GM18502 (cell line): ENCODE measurements at regions not wholly inside any gene's neighbourhood (a gene's known extent, or its start where the extent isn't known, plus 50 kb on each side); places are given as distances from the start of the nearest gene placed in this dataset.
"Not testable (repeated sequence)": the region's sequence is repeated elsewhere in the genome, so short reads cannot be mapped to it uniquely, and the experiment has no call there.

ENCODE experiments used
- ATAC-seq: cut with Tn5 transposase; IDR thresholded peaks from one replicate; pipeline ENCODE4 v1.9.1; 2021; ENCODE audit warnings: mild to moderate bottlenecking; ENCODE audit not compliant: unreplicated experiment, poor library complexity

GRCh38 chr4:167906851-167907250 is 185.5 kb upstream of the ANXA10 start:
- no peak for ATAC-seq

- ATAC-seq: no peak
Observed at GRCh38 chr4:167908816-167909215, 183.5 kb upstream of the ANXA10 start.

DNA sequence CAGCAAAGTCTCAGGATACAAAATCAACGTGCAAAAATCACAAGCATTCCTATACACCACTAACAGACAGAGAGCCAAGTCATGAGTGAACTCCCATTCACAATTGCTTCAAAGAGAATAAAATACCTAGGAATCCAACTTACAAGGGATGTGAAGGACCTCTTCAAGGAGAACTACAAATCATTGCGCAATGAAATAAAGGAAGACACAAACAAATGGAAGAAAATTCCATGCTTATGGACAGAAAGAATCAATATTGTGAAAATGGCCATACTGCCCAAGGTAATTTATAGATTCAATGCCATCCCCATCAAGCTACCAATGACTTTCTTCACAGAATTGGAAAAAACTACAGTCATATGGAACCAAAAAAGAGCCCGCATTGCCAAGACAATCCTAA is 179.8 kb upstream of the ANXA10 start:
- ATAC-seq: not testable (repeated sequence)

DNA sequence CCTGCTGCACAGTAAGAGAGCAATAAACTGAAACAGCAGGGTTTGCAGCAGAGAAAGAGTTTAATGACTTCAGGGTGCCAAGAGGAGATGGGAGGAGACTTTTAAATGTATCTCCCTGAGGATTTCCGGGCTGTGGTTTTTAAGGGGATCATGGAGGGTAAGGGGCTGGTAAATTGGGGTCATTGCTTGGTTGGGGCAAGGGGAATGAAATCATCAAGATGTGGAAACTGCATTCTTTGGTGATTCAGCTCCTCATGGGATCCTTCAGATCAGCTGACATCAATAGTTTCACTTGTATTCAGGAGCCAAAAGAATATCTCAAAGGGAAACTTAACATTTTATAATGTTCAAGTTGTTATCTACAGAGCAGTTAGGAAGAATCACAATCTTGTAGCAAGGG is 174.3 kb upstream of the ANXA10 start:
- ATAC-seq: no peak

GRCh38 chr4:167930166-167930565 is 162.2 kb upstream of the ANXA10 start:
- no peak for ATAC-seq

DNA sequence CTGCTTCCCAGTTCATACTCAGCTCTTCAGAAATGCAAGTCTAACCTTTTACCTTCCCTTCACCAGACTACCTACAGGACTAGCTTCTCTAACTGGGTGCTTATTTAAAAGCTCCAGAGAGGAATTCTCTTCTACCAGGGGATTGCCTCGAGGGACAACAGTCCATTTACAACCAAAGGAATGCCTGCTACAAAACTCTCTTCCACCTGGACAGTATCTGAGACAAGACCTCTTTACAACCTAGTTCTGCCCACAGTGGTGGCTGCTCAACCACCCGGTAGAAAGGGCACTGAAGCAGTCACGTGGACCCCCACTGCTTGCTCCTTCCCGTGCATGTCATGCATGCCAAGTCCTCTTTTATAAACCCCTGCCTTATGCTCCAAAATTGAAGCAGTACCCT is 158.1 kb upstream of the ANXA10 start:
- no peak for ATAC-seq

DNA sequence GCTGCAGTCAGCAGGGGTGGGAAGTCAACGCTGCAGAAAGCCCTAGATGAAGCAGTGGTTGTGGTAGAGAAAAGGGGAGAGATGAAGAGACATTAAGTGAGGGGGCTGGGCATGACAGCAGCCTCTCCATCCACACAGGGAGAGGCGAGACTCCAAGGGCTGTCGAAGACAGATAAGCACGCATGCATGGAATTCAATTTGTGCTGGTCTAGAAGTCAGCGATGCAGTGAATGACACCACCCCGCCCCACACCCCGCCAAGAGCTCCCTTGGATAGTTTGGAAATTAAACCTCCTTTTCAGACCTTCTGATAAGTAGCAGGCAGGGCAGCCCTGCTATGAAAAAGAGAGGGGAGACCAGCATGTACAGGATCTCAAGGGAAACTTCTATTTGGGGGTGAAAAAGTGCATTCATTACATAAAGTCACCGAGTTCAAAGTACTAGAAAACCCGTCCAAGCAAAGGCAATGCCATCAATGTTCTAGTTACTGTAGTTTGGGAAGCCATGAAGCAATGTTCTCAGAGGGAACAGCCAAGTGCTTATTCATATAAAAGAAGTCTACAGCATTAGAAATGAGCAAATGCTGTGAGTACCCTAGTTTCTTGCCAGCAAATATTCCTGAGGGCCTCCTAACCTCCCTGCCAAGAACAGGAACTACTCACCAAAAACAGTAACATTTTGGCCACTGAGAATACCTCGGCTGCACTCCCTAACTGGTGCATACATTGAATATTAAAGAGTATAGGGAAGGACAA is 152.3 kb upstream of the ANXA10 start:
- ATAC-seq: no peak

DNA sequence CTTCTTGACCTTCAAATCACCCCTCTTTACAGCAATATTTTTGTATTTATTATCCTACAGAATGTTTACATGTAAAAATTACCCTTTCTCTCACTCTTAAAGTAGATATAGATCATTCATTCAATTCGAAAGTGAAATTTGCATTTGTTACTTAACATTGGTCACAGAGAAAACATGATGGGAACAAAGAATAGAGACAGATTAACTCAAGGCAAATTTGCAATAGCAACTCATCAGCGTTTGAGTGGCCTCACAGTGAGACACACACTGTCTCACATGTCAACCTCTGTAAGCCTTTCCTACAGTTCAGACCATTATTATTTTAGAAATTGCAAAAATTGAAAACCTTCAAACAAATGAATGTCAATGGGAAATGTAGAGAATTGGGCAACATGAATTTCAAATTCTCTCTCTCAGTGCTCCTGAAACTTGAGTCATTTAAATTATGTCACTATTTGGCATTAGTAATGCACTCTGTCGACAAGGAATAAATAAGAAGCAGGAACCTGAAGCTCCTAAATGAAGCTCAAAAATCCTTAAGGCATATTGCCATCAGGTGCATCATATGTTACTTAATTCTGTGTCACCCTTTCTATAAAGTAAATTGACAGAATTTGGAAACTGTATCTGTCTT is 148.3 kb upstream of the ANXA10 start:
- no peak for ATAC-seq

GRCh38 chr4:167944721-167945120 is 147.6 kb upstream of the ANXA10 start:
- no peak for ATAC-seq

- ATAC-seq: no peak
Observed at GRCh38 chr4:167955006-167955405, 137.3 kb upstream of the ANXA10 start.

DNA sequence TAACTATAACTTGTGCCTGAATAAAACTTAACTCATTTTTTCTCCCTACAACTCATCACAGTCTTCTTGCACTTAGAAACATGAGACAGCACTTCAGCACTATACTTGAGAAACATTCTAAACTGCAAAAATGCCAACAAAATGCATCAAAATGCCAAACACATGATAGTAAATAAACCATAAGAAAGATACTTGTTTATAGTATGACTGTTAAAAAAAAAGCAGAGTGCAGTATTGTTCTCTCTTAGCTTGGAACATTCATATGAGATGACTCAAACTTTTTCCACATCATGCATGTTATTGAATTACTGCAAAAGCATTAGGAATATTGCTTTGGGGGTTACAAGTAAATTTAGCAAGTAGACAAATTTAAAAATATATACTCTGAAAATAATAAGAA is 135.7 kb upstream of the ANXA10 start:
- no peak for ATAC-seq

DNA sequence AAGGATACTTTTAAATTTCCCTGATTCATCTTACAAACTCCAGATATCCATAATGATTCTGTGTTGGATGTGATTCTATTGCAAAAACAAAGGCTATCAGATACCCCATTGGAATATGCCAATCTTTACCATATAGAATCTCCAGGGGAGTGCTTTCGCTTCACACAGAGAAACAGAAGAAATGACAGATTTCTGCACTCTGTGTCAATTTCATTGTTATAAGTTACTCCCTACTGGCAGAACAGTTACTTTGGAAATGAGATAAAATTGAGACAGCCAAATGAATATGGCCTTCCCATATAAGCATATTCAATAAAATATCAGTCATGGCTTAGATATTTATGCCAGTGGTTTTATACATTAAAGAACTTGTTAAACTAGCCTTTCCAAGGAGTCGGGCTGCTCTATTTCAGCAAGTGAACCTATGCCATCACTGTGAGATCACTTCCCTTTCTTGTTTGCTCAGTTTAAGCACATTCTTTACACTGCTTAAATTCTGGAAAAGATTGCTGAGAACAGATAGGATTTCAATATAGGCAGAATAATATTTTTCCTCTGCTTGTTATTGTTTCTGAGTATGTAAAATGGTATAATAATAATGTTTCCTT is 127.5 kb upstream of the ANXA10 start:
- ATAC-seq: no peak

DNA sequence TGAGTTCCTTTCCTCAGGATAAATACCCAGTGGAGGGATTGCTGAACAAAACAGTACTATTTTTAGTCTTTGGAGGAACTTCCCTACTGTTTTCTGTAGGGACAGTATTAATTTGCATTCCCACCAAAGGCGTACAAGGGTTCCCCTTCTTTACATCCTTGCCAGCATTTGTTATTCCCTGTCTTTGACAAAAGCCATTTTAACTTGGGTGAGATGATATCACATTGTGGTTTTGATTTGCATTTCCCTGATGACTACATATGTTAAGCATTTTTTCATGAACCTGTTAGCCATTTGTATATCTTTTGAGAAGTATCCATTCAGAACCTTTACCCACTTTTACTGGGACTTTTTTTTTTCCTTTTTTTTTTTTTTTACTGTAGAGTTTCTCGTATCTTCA is 126.2 kb upstream of the ANXA10 start:
- no peak for ATAC-seq

DNA sequence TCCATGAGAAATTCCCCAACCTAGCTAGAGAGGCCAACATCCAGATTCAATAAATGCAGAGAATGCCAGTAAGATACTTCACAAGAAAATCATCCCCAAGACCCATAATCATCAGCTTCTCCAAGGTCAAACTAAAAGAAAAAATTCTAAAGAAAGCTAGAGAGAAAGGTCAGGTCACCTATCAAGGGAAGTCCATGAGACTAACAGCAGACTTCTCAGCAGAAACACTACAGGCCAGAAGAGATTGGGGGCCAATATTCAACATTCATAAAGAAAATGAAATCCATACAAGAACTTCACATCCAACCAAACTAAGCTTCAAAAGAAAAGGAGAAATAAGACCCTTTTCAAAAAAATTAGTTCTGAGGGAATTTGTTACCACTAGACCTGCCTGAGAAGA is 118.8 kb upstream of the ANXA10 start:
- ATAC-seq: no peak

DNA sequence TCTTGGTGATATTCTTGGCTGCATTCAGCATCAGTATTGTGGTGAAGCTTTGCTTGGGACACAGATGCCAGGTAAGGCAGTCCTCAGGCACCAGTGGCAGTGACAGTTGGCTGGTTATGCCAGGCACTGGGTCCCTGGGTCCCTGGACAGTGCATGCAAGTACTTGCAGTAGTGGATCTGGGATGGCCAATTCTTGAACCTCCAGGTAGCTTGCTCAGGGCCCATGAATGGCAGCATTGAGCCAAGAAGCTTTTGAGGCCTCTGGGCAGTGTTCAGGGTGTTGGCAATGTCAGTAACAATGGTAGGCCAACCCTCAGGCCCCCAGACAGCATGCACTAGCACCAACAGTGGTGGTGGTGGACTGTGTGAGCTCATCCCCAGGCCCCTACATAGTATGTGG is 106.8 kb upstream of the ANXA10 start:
- ATAC-seq: no peak

- ATAC-seq: no peak
Observed at GRCh38 chr4:167986044-167986443, 106.3 kb upstream of the ANXA10 start.

GRCh38 chr4:167987285-167987684 is 105.1 kb upstream of the ANXA10 start:
- ATAC-seq: no peak

- no peak for ATAC-seq
Observed at GRCh38 chr4:167989815-167990214, 102.5 kb upstream of the ANXA10 start.

DNA sequence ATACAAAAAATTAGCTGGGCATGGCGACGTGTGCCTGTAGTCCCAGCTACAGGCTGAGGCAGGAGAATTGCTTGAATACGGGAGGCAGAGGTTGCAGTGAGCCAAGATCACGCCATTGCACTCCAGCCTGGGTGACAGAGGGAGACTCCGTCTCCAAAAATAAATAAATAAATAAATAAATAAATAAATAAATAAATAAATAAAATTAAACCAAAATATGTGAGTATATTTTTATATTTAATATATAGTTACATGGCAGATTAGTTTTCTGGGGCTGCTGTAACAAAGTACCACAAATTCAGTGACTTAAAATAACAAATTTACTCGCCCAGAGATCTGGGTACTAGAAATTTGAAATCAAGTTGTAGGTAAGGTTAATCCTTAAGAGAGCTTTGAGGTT is 84.2 kb upstream of the ANXA10 start:
- ATAC-seq: not testable (repeated sequence)

DNA sequence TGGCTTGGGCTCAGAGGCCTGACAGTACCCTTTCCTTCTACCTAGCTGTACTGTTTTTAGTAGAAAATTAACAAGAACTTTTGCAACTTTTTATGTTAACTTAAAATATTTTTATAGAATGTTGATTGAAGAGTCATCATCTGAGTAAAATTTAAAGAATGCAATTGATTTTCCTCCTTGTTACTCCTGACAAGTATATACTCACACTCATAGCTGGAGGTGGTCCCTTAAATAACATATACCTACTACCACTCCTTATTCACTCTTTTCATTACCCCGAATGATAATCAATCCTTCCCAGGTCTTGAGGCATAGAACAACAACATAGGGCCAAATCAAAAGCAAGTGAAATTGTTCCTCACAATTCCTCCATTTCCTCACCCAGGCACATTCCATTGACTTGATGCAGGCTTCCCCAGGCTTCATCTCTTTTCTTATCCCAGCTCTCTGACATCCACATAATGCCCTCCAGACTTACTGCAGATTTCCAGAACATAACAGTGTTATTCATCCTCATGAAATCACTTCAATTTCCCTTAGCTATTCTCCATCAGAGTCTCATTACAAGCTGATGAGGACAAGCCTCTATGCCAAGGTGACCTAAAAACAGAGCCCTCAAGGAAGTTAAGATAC is 73.2 kb upstream of the ANXA10 start:
- ATAC-seq: no peak

DNA sequence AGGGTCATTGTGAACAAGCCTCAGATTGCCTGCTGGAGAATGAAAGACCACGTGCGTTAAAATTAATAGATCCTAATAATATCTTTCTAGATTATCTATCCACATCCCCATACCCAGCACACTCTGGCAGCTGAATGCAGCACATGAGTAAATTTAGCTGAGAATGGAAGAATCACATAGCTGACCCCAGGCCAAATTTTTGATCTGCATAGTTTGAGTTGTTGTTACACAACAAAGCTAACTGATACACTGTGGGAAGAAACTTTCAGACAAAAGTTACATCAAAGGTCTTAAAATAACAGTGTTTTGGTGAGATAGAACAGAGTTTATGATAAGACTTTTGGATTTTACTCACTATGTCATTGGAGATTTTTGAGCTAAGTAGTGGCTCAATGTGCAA is 72.4 kb upstream of the ANXA10 start:
- no peak for ATAC-seq
